IPS-18c (cell line): ENCODE measurements at regions not wholly inside any gene's neighbourhood (a gene's known extent, or its start where the extent isn't known, plus 50 kb on each side); places are given as distances from the start of the nearest gene placed in this dataset.

Experiments
- H3K4me3 ChIP-seq: 2 replicates; pipeline ENCODE4 v1.7.0; 2013; ENCODE audit warnings: low read depth, mild to moderate bottlenecking, low read length, moderate library complexity; ENCODE audit not compliant: insufficient read depth
- H3K9me3 ChIP-seq: one replicate; pipeline ENCODE4 v1.6.1; 2013; ENCODE audit warnings: mild to moderate bottlenecking, low read length, moderate library complexity; ENCODE audit not compliant: control insufficient read depth, insufficient read depth

DNA sequence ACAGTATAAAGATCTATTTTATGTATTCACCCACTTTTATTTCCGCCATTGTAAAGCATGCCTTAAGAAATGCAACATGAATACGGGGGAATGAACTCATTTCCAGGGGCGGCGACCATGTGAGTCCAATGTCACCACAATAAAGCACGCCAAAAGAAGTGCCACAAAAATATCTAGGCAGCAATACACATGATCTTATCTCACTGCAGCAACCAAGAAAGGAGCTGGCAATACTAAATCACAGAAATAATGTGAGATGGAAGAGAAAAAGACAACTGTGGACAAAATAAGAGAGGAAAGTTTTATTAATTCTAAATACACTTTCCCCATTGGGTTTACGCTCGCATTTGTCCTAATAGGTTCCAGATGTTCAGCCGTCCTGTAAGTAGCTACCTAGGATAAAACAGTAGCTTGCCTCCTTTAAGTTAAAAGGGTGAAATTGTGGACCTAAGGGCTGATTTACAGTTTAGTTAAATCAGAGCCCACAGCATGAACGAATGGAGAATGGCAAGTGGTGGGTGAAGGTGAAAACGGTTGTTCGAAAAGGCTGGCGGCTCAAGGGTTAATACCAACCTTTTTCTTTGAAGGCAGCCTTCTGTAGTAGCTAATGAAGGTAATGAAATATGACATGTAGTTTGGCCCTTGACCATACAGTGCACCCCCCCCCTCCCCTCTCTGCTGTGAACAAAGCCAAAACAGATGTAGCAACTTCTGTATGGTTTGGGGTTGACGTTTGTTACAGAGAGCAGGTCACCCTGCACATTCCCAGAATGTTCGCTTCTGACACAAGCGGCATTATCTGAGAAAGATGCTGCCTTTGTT, 504.2 kb upstream of the PSMD7 start:
- Histone ChIP-seq H3K4me3 (no peak overlapping the region), H3K9me3 (no peaks in the 10 kb centered on the region)

DNA sequence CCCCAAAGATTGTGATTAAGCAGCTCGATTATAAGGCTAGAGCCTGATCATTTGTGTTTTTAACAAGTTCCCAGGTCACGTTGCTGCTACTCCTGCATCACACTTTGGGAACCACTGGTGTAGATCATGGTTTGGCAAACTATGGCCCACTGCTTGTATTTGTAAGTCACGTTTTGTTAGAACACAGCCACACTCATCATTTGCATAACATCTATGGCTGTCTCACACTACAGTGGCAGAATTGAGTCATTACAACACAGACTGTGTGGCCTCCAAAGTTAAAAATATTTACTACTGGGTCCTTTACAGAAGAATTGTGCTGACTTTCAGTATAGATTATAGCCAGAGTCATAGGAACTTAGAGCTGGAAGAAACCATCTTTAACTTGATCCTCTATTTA, 515.3 kb upstream of the PSMD7 start:
- no peaks in the 10 kb centered on the region for H3K9me3 ChIP-seq
- no peak overlapping the region for H3K4me3 ChIP-seq

DNA sequence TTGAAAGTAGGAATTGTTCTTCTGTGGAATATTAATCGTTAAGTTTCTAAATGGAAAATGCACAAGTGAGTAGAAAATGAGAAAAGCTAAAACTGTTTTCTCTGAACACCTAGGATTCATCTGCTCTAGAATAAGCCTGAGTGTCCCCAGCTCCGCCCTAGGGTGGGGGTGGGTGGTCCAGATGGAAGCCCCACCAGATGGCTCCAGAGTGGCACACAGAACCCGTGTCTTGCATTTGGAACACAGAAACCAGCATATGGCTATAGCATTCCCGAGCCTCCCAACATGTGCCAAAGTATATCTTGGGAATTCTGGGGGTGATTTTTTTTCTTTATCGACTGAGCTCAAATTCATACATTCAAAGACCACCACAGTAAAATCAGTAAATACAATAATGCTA, 517.7 kb upstream of the PSMD7 start:
- H3K4me3 ChIP-seq, result no peak overlapping the region
- no peaks in the 10 kb centered on the region for H3K9me3 ChIP-seq

DNA sequence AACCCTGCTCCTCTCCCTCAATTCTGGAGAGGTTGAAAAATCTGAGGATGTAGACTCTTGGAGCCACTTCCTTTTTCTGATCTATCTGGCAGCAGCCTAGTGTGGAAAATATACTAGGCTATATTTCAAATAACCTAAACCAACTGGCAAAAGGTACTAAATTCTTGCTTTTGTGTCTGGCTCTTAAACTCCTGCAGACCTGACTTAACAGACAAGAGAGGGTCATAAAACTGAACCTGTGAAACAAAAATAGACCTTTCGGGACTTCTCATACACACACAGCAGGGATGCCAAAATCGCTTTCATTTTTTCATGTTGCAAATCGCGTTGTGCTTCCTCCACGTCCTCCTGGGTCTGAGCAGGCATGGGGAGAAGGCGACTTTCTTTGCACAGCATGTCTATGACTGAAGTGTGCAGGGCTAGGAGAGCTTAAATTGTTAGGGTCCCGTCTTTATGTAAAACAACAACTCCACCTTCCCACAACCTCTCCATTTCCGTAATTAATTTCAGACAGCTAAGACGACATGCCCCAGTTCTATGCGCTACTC, 520.7 kb upstream of the PSMD7 start:
- H3K9me3 ChIP-seq, result no peaks in the 10 kb centered on the region
- H3K4me3 ChIP-seq, result no peak overlapping the region

DNA sequence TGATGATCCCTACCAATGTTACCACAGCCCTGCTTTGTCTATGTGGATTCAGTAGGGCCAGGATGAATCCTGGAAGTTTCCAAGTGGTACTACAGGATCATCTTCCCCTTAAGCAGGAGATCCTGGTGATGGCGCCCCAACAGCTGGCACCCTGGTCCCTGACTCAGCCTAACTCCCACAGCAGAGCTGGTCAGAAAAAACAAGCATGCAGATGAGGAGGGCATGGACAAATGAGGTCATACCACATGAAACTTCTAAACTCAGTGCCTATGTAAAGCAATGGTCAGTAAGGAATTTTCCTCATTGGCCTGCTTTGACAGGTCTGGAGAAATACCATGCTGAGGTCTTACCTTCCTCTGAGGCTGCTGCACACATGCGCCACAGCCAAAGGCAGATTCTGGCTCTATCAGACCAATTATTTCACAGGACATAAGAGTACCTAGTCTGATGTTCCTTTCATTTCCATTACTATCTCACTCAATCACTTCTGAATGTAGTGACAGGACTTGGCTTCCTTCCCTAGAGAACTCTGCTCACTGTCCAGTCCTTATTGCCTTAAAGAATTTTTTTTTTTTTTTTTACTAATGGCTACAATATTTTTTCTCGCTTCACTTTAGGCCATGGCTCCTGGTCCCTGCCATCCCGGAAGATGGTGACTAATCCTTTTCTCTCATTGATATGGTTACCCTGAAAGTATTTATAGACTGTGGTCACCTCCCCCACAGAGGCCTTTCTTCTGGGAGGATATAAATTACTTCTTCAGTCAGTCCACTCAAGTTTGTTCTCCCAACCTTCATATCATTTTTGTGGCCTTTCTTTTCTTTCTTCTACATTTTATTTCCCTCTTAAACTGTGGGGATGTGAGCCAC, 525.2 kb upstream of the PSMD7 start:
- Histone ChIP-seq H3K9me3 (no peaks in the 10 kb centered on the region), H3K4me3 (no peak overlapping the region)

DNA sequence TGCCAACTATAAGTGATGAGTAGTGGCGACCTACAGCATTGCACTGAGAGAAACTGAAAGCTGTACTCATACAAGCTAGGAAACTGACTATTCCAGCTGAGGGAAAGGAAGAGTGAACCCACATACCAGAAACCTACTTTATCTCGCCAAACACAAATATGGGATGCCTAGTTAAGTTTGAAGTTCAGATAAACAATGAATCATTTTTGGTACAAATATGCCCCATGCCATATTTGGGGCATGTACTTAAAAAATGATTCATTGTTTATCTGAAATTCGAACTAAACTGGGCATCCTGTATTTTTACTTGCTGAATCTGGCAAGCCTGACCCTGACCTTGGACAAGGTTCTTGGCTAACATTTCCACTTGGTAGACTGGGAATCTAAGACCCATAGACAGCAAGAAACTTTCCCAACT, 527.8 kb upstream of the PSMD7 start:
- Histone ChIP-seq H3K9me3 (no peaks in the 10 kb centered on the region), H3K4me3 (no peak overlapping the region)

DNA sequence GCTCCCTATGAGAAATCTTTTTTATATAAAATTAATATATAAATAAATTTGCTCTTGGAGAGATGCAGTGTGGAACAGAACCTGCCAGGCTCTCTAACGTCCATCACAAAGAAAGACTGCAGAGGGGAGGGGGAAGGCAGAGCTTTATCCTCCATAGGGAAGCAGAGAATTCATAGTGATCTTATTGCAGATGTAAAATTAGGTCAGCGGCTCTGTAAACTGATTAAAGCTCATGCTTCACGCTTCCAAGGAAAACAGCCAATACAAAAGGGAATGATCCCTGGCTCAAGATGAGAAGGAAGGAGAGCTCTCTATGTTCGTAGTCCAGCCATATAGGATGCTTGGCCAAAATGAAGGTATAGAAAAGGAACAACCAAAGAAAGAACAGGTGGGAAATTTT, 532.3 kb upstream of the PSMD7 start:
- H3K9me3 ChIP-seq, result no peaks in the 10 kb centered on the region
- no peak overlapping the region for H3K4me3 ChIP-seq

DNA sequence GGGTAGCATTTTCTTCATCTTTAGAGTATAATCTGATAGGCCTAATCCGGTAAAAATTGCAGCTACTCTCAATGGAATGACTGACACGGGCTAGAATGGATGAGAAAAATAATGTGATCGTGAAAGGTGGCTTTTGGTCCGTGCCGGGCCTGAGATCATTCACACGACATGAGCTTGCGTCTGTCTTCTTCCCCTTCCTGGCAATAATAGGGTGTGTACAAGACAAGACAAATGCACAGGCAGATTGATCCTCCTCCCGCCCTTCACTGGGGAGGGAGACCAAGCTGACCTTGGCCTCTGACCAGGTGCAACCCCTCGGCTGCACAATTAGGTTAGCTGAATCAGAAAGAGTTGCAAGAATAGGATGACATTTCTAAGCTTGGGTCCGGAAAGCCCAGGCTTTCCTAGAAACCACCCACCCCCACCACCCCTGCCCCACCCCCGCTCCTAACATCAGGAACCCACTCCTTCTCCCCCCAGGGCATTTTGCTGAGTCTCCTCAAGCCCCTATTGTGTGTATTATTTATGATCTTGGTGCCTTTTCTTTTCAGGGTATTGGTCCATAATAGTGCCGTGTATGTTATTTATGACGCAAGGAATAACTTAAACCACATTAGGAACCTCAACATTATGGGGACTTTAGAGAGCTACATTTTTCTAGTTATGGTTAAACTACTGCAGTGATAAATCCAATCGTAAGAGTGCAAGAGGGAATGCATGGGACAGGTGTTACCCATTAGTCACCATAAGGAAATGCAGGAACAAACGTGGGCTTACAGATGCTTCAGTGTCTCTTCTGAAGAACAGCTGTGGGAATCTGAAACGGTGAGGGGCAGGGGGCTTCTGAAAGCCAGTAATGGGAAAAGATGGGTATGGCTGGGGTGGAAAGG, 540.1 kb upstream of the PSMD7 start:
- H3K9me3 ChIP-seq, result no peaks in the 10 kb centered on the region
- H3K4me3 ChIP-seq, result no peak overlapping the region

DNA sequence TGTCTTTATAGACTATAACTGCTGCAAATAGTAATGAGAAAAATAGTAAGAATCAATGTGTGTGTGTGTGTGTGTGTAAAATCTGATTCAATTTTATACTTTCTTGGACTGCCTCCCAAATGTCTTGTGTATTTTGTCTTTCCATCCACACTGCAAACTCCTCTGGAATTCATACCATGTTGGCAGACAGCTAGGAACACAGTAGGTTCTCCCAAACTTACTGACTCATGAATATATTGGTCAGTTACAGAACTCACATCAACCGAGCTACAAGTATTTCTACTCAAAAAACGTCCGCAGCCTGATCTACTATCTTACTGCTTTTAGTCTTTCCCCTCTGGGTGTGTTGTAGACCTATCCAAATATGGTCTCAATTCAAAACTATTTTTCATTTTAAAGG, 542.7 kb upstream of the PSMD7 start:
- Histone ChIP-seq H3K4me3 (no peak overlapping the region), H3K9me3 (no peaks in the 10 kb centered on the region)

DNA sequence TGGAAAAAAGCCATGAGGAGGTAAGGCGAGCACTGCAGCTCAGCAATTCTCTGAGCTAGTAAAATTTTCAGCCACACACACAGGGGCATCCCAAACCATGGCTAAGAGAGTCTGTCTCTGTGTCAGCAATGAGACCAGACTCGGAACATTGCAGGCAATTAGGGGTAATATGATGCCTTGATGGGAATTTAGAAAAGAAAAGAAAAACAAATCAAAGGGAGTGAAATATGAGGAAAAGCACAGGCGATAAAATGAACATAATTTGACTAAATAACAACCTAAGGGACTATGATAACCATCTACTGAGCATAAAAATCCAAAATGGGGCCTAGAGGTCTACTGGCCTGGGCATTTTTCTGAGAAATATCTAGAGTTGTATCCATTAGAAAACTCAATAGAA, 546.0 kb upstream of the PSMD7 start:
- no peaks in the 10 kb centered on the region for H3K9me3 ChIP-seq
- no peak overlapping the region for H3K4me3 ChIP-seq

DNA sequence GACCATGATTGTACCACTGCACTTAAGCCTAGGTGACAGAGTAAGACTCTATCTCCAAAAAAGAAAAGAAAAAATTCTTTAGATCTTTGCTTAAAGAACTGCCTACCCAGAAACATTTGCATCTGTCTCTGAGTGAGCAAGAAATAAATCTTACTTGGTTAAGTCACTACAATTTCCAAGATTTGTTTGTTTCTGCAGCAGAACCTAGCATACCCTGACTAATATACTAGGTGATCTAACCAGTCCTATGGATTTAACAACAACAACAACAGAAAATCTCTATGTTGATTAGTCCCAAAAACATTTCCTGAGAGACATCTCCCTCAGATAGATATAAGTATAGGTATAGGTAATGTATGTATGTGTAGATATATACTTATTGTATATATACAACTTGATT, 549.3 kb upstream of the PSMD7 start:
- H3K4me3 ChIP-seq, result no peak overlapping the region

DNA sequence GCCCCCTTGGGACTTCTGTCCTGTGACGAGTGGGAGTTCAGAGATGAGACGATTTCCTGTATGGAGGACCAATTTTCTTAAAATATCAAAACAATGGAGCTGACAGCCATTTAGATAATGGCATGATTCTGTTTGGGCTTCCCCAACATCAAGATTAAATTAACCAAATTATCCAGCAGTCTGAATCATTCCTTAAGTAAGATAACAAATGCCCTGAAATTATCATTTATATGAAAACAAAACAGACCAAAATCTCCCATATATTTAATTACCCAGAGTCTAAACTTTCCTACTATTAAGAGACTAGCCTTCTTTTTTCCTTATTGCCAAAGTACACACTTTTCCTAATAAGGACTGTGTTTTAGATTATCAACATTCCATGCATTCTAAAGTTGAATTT, 550.1 kb upstream of the PSMD7 start:
- no peaks in the 10 kb centered on the region for H3K9me3 ChIP-seq

More for the DNA sequence above, 549.3 kb upstream of the PSMD7 start:
- no peaks in the 10 kb centered on the region for H3K9me3 ChIP-seq

DNA sequence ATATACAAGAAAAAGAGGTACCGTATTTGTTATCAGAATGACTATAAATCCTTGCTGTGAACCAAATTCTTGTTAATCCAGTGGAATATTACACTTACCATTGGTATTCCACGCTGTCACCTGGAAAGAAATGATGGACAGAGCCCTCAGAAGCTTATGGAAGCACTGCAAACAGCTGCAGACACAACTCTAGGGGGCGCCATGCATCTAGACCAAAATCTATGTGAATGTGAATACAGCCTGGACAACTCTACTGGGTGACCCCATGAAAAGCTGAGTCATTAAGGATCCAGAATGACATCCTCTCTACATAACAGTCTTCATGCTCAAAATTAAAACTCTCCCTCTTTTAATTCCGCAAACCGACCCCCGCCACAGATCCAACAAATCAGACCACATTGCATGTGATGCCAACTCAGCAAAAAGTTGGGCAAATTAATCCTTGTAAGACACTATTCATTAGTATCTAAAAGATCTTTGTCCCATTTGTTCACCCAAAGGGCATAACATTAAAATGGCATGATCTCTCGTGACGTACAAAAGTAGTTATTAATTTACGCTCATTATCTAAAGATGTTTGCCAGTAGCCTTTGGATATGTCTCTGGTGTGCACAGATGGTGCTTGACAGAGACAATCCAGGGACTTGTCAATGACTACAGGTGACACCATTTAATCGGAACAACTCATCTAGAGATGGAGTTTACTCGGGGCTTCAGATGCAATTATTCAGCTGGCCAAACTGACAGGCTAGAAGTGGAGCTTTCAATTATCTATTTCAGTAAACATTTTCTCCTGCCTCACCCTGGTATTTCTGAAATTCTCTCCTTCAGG, 552.7 kb upstream of the PSMD7 start:
- no peak overlapping the region for H3K4me3 ChIP-seq

More for the DNA sequence above, 550.1 kb upstream of the PSMD7 start:
- H3K4me3 ChIP-seq, result no peak overlapping the region

DNA sequence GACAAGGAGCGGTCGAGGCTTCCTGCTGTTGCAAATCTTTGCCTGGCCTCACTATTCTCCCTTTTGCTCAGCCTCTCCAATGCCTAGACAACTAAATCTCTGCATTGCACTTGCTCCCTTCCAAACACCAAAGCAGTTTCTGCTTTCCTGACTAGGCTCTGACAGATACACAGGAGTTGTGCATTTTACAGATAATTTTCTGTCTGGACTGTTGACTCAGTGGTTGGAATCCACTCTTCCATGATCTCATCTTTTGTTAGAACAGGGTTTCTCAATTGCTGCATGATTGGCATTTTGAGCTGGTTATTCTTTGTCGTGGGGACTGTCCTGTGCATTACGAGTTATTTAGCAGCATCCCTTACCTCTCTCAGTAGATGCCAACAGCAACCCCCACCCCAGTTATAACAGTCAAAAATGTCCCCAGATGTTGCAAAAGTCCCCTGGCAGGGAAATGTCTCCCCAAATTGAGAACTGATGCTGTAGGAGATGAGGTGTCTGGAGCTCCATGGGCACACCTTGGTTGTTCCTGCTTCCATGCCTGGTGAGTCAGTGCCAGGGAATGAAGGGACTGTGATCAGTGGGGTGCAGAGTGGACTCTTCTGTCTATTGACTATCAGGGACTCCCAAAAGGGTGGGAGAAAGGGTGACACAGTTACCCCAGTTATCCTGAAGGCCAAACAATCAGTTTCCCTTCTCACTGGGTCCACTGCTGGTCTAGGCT, 557.4 kb upstream of the PSMD7 start:
- Histone ChIP-seq H3K4me3 (no peak overlapping the region), H3K9me3 (no peaks in the 10 kb centered on the region)

More for the DNA sequence above, 552.7 kb upstream of the PSMD7 start:
- H3K9me3 ChIP-seq, result no peaks in the 10 kb centered on the region

DNA sequence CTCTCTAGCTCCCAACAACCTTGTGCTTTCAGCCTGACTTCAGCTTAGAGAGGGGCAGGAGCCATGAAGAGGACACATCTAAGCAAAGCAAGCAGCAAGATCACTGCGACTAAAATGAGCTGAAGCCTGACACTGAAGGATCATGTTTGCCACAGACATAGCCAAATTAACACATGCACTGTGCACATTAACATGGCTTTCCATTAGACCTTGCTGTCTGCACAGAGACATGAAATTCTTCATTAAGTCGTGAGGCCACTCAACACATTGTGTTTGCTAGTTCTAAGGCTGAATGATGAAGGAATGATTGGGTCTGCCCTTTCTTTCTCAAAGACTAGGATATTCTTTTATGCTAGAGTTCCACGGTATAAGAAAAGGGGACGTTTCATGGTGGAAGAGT, 558.3 kb upstream of the PSMD7 start:
- no peak overlapping the region for H3K4me3 ChIP-seq
- H3K9me3 ChIP-seq, result peaks cover 2% of the 10 kb centered on the region

DNA sequence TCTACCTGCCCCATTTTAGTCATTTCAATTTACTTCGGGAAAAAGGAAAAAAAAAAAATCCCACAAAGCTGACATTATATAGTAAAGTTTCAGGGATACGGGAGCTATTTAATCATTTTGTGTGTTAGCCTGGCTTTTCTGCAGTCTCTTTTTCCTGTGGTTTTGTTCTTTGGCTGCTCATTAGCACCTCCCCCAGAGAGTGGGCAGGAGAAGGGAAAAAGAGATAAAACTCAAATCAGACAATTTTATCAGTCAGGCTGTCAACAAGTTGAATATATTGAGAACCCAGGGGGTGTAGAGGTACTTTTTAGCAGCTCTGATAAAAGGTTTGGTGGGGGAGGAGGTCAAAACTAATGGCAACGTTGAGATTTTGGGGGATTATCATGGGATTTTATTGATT, 559.0 kb upstream of the PSMD7 start:
- Histone ChIP-seq H3K4me3 (no peak overlapping the region), H3K9me3 (peaks cover 2% of the 10 kb centered on the region)
